GM18951 (cell line): ENCODE measurements at regions not wholly inside any gene's neighbourhood (a gene's known extent, or its start where the extent isn't known, plus 50 kb on each side); places are given as distances from the start of the nearest gene placed in this dataset.
"Not testable (repeated sequence)": the region's sequence is repeated elsewhere in the genome, so short reads cannot be mapped to it uniquely, and the experiment has no call there.

Experiments
- POLR2A ChIP-seq: IDR thresholded peaks from 4 replicates; pipeline ENCODE4 v1.6.1; 2011; ENCODE audit warnings: mild to moderate bottlenecking; ENCODE audit not compliant: insufficient read length, insufficient read depth; ENCODE audit errors: extremely low read depth
- in situ Hi-C: fragments of 300-500 bp; cut with MboI; formaldehyde crosslinking; loops from one replicate; pipeline ENCODE4 v1.12.0; 2022; ENCODE audit warnings: low sequenced_read_pairs, mixed read lengths, inconsistent platforms; ENCODE audit not compliant: unreplicated experiment

DNA sequence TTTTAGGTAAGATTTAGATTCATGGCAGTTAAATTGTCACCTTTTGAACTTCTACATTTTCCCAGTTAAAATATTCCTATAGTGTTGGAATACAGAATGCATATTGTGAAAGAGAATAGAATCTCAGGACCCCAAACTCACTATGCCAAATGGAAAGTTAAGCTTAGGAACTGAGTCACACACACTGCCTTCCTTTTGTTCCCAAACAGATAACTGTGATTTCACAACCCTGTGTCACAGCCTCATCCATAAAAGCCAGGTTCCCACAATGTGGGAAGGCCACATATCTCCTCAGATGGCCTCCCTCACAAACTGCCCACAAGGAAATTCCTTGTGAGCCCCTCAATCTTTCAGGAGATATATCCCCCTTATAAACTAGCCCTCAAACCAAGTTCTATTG, 94.7 kb upstream of the HPF1 start:
- in situ Hi-C loops: no loop called here
- no peak for TF ChIP-seq POLR2A

DNA sequence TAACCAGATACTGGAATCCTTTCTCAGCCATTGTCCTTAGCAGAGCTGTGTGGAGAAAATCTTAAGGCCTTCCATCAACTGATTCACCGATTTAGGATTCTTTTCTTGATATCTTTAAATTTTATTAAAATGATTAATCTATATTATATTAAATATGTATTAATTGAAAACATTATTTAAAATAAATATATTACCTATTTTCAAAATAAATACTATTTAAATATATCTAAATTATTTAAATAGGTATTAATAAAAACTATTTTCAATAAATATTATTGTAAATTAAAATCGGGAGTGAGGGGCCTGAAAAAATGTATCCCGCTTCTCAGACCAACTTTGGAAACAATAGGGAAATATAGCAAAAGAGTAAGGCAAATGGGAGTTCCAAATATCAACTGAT, 94.0 kb upstream of the HPF1 start:
- TF ChIP-seq POLR2A: no peak
- in situ Hi-C loops: no loop called here

DNA sequence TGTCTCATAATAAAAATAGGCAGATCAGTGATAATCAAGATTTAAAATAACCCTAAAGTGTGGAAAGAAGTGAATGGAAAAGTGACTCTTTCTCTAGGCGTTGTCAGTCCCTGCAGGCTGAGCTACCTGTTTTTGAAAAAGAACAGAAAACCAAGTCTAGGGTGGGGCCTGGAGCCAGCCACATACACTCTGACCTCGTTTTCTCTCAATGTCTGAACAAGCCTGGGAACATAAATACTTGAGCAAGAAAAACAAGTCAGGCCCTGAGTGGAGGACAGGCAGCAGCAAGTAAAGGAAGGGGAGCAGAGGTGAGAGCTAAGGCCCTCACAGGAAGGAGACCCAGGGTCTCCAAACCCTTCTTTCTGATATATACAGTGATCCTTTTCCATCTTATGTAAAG, 91.7 kb upstream of the HPF1 start:
- in situ Hi-C loops: no loop called here

DNA sequence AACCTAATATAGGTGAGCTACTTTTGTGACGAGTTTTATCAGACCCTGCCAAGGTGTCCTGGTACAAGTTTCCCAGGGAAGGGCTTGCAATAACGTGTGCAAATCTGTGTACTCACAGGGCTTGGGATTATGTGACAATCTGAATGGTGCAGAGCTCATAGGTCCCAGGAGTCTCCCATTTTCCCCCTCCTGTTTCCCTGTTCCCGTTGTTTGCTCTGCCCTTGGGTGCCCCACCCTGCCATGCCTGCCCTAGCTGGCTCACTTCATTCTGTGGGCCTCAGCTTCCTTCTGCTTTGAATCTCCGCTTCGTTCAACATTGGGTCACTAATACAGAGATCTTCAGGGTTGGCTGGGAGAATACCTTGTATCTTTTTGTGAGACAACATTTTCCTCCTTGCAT, 90.3 kb upstream of the HPF1 start:
- in situ Hi-C loops: no loop called here
- TF ChIP-seq POLR2A: no peak

More for the DNA sequence above, 91.7 kb upstream of the HPF1 start:
- TF ChIP-seq POLR2A: no peak

DNA sequence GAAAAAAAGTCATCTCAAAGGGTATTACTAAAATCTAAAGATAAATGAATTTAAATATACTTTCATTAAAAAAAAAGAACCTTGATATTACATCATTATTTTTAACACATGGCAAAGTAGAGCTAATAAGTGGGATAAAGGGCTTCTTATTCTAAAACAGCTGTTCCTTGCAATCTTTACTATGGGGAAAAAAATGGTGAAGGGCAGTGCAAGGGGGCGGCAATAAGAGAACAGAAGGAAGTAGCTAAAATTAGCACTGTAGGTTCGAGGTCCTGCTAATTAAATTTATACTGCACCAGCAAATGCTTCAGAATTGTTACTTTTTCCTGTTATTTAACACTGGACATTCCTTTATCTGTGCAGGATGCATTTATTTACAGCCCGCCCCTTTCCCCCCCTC, 89.4 kb upstream of the HPF1 start:
- no peak for TF ChIP-seq POLR2A
- in situ Hi-C loops: no loop called here

DNA sequence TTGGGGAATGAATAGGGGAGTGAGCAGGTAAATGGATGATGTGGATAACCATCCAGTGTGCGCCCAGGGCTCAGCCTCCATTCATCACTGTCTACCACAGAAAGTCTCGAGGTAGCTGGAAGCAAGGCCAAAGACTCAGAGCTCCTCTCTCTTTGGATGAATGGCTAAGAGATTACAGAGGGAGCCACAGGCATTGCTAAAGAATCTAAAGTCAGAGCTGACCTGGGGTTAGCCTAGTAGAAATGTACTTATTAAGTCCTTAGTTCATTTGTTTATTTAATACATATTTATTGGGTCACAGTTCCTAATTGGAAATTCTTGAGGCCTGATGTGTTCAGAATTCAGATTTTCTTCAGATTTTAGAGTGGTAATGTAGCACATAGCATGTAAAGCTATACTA, 88.7 kb upstream of the HPF1 start:
- in situ Hi-C loops: no loop called here

DNA sequence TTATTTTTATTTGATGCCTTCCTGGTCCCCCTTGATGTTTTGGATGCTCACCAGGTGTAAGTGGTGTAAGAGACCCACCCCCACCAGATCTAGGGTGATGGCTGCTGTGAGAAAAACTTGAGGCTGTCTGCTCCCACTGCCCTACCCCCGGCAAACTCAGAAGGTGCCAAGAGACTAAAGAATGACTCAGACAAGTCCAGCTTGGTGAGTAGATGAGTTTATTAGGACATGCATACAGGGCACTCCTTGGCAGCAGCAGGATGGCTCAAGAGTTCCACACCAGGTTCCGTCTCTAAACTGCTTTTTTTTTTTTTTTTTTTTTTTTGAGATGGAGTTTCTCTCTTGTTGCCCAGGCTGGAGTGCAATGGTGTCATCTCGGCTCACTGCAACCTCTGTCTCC, 84.0 kb upstream of the HPF1 start:
- in situ Hi-C loops: no loop called here
- no peak for TF ChIP-seq POLR2A

More for the DNA sequence above, 88.7 kb upstream of the HPF1 start:
- TF ChIP-seq POLR2A: no peak

DNA sequence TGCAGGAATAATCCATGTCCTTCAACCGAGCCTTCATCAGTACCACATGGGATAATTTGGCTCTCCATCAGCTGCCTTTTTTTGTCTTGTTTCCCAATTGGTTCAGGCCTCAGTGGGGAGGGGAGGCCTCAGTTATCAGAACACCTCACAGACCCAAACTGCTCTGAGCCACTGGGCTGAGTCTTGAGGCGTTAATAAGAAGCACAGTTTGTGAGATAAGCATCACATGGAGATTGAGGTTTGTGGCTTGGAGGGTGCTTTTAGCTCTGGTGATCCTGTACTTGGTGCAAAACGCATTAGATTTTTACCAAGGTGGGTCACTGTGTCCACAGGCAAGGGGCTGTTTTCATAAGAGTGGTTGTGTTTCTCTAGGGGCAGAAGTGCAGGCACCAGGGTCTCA, 82.8 kb upstream of the HPF1 start:
- in situ Hi-C loops: no loop called here
- TF ChIP-seq POLR2A: no peak

DNA sequence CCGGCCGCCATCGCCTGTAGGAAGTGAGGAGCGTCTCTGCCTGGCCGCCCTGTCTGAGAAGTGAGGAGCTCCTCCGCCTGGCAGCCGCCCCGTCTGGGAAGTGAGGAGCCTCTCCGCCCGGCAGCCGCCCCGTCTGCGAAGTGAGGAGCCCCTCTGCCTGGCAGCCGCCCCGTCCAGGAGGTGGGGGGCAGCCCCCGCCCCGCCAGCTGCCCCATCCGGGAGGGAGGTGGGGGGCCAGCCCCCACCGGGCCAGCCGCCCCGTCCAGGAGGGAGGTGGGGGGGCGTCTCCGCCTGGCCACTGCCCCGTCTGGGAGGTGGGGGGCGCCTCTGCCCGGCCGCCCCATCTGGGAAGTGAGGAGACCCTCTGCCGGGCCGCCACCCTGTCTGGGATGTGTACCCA, 70.6 kb upstream of the HPF1 start:
- in situ Hi-C loops: not testable (repeated sequence)

DNA sequence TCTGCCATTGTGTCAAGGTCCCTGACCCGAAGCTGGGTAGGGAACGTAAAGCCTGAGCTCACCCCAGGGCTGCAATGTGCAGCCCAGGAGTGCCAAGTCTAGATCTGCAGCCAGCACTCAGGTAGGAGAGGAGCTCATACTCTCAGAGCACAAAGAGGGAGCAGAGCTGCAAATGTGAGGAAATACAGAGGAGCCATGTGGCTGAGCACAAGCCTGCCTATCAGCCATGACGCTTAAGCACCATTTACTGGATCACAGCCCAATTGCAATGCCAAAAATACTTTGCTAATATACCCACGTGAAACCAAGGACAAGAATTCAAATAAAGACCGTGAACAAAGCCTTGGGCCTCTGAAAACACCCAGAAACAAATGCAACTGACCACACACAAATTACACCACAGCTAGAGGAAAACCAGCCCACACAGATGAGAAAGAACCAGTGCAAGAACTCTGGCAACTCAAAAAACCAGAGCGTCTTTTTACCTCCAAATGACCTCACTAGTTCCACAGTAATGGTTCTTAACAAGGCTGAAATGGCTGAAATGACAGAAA, 69.0 kb upstream of the HPF1 start:
- in situ Hi-C loops: no loop called here

DNA sequence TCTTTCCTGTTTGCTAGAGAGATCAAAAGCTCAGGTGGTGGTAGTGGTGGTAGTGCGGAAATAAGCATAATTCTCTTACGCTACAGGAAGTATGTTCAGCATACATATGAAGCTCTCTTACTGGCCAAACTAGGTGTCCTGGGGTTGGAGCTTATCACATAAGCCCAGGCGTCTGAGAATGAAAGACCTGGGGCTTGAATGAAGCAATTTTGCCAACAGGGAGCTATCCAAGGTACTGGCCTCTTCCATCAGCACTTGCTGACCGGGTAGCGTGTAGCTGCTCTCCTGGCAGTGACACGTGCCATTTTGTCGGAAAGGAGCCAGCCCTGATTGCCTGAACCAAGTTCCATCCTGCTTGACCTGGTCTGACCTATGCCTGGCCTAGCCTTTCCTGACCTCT, 65.9 kb upstream of the HPF1 start:
- no peak for TF ChIP-seq POLR2A

More for the DNA sequence above, 69.0 kb upstream of the HPF1 start:
- no peak for TF ChIP-seq POLR2A

DNA sequence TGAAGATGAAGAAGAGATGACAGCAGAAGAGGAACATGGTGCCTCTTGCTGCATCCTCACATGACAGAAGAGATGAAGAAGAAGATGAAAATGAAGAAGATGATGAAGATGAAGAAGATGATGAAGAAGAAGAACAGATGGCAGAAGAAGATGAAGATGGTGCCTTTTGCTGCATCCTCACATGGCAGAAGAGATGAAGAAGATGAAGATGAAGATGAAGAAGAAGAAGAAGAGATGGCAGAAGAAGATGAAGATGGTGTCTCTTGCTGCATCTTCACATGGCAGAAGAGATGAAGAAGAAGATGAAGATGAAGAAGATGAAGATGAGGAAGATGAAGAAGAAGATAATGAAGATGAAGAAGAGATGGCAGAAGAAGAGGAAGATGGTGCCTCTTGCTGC, 63.7 kb upstream of the HPF1 start:
- in situ Hi-C loops: loop anchor here (25.0 kb wide), 1 partner anchor 216 kb away; the partner anchor contains the start of gene MFAP3L
- no peak for TF ChIP-seq POLR2A

More for the DNA sequence above, 65.9 kb upstream of the HPF1 start:
- in situ Hi-C loops: loop anchor here (25.0 kb wide), 1 partner anchor 214 kb away; the partner anchor contains the start of gene MFAP3L

DNA sequence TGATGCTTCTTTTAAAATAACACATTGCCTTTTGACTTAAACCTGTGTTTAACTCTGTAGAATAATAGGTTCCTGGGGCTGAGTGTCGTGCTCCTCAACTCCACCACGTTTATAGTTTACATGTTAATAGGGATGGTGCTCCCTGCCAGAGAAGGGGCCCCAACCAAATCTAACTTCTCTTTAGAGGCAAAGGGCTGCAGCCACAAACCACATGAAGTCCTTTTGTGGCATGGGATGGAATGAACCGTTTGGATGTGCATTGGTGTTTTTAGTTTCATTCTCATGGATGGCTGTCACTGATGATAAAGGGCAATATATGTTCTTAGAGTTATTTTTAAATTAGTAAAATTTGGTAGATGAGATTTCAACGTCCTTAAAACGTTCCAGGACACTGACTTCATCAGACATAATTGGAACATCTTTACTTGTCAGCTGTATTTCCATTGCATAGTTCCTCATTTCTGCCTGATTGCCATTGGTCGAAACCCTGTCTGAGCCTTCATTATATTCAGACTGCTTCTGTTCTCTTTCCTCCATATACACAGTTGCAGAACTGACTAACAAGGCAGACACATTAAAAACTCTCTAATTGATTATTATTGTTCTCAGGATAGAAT, 60.4 kb upstream of the HPF1 start:
- TF ChIP-seq POLR2A: no peak
- in situ Hi-C loops: loop anchor here (25.0 kb wide), 1 partner anchor 219 kb away; the partner anchor contains the start of gene MFAP3L

DNA sequence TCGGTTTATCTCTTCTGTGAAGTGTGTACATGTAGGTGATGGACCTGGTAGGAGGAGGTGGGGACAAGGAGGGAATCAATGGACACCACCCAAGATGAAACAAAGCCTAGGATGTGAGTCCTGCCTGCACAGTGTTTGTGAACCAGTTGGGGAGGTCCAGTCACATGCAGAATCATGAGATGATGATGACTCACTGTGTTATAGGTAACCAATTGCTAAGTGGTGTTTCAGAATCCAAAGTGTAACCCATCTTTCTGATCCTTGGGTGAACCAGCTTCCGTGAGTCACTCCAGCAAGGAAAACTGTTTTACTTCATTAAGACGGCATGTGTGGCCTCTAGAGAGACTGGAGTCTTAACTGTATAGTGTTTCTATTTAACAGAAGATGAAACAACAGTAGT, 57.9 kb upstream of the HPF1 start:
- no peak for TF ChIP-seq POLR2A
- in situ Hi-C loops: loop anchor here (25.0 kb wide), 1 partner anchor 222 kb away; the partner anchor contains the start of gene MFAP3L
